ENCODE measurements at regions not wholly inside any gene's neighbourhood (a gene's known extent, or its start where the extent isn't known, plus 50 kb on each side); places are given as distances from the start of the nearest gene placed in this dataset.
"Not testable (repeated sequence)": the region's sequence is repeated elsewhere in the genome, so short reads cannot be mapped to it uniquely, and the experiment has no call there.

GRCh38 chr12:5166976-5167375 lies 123.3 kb downstream of the KCNA5 start:
- DNase-seq: no peak

DNA sequence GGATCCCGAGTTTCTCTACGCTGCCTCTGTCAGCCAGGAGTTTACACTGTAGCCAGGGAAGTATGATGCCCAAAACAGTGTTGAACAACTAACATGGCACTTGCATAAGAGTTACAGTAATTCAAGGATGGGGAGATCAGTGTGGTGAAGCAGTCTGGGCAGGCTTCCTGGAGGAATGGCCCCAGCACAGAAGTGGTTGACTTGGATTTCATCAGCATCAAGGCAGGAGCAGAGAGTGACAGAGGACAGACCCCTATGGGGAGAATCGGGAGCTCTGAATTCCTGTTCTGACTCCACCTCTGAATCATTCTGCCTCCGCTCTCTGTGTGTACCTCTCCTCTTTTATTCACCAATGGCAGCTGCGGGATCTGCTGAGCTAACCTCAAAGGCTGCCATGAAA lies 124.5 kb downstream of the KCNA5 start:
- no peak for DNase-seq

DNA sequence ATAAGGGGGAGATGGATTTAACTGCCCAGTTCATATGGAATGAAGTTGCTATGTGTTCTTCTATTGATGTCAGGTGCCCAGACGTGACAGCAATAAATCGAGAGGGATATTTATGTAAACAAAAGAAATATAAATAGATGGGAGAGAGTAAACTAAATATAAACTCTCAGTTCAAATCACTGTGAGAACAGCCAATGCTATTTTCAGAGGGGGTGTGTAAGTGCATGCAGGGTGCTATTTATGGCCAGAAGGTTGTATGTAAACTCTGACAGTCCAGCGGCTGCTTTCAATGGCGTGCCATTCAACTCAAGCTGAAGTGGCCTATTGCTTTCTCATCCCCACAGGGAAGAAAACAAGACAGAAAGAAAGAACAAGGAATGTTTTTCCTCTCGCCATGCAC lies 127.2 kb downstream of the KCNA5 start:
- no peak for DNase-seq

GRCh38 chr12:5171701-5172100 lies 128.0 kb downstream of the KCNA5 start:
- DNase-seq: no peak

DNA sequence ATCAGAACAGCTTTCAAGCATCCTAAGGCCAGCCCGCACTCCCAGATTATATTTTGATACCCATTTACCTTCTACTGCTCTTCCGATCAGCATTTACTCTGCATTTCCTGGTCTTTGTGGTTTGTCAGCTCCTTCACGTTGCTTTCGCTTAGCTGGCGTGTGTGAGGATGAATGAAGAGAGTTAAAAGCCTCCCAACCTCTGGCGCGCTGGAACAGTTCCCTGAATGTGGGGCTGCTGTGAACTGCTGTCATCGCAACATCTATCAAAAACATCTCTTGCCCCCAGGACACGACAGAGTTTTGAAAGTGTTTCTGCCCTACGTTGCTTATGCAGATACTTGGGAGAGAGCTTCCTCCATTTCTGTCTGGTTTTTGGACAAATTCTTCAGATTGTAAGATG lies 129.2 kb downstream of the KCNA5 start:
- DNase-seq: no peak

- DNase-seq: no peak
Measured at GRCh38 chr12:5173511-5174011, 129.9 kb downstream of the KCNA5 start.

DNA sequence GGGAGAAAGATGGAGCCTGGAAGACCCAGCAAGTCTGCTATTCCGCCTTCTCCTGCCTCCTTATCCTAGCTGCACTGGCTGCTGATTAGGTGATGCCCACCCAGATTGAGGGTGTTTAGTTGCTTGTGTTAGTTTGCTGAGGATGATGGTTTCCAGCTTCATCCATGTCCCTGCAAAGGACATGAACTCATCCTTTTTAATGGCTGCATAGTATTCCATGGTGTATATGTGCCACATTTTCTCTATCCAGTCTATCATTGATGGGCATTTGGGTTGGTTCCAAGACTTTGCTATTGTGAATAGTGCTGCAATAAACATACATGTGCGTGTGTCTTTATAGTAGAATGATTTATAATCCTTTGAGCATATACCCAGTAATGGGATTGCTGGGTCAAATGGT lies 131.7 kb downstream of the KCNA5 start:
- not testable (repeated sequence) for DNase-seq

- no peak for DNase-seq
Measured at GRCh38 chr12:5176036-5176435, 132.4 kb downstream of the KCNA5 start.

GRCh38 chr12:5177096-5177495 lies 133.4 kb downstream of the KCNA5 start:
- DNase-seq: no peak

- DNase-seq: no peak
Measured at GRCh38 chr12:5177731-5178130, 134.1 kb downstream of the KCNA5 start.

DNA sequence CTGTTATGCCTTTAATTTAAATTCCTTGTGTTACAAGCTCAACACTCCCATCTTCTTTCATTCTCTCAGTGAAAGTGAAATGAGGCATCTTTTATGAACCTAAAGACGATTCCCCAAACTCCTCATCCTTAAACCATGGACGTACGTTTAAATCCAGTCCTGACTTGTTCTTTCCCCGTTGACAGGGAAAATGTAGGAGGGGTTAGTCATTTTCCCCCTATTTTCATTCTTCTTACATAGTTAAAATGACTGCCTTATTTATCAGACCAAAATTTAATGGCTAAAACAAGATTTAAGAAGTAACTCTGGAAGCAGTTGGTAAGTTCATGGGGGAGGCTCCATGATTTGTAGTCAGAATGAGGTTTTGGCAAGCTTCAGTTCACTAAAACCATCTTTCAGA lies 134.9 kb downstream of the KCNA5 start:
- no peak for DNase-seq

GRCh38 chr12:5180496-5180895 lies 136.8 kb downstream of the KCNA5 start:
- no peak for DNase-seq

GRCh38 chr12:5184186-5184585 lies 140.5 kb downstream of the KCNA5 start:
- DNase-seq: no peak

DNA sequence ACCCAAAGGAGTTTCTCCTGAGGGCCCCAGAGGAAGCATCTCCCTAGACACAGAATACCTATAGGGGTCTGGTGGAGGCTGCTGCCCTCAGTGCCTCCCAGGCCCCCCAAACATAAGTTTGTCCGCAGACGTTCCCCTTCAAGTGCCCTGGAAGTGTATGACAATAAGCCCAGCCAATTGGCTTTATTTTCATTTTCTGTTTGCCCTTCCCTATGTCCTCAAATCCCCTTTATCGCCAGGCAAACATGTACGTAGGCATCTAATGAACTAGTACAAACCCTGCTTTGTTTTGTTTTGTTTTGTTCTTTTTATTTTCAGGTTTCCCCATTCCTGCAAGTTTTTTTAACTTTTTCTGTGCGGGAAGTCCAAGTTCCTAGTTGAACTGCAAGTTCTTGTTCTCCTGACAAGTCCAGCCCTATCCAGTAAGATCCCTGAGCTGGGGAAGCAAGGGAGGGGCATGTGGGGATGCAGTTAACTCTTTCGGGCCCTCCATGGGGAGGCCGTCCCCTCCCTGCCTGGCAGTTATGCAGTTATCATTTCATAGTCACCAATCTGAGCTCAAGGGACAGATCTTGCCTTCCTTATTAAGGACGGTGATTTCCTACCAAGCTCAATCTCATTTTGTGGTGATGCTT lies 141.9 kb downstream of the KCNA5 start:
- DNase-seq: no peak

DNA sequence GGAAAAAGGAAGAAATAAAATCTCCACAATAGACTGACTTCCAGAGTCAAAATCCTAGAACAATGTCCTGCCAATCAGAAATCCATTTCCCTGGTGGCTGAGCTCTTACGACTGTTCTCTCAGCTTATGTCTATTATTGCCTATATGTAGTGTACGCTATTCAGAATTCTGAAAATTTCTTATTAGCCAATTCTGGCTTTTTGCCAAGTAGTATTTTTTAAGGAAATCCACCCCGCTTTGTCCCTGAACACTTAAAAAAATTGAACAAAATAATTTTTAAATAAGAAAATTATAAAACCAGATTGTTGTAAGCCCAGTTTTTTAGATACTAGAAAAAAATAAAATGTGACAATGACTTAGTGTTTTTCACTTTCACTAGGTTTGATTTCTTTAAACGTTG lies 143.0 kb downstream of the KCNA5 start:
- DNase-seq: no peak

DNA sequence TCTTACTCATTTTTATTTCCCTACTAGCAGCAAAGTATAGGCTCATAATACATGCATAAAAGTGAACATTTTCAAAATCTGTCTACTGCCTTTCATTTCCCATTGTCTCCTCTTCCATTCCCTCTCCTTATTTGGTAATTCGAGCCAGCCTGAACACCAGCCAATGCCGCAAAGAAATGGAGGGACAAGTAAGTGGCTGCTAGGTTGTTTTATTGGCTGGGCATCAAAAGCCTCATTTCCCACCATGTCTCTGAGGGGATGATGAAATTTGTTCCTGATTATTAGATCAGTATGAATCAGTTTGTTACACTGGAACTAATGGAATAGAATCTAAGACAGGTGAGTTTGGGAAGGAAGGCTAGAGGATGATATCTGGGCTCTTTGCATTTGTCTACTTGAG lies 143.5 kb downstream of the KCNA5 start:
- no peak for DNase-seq

DNA sequence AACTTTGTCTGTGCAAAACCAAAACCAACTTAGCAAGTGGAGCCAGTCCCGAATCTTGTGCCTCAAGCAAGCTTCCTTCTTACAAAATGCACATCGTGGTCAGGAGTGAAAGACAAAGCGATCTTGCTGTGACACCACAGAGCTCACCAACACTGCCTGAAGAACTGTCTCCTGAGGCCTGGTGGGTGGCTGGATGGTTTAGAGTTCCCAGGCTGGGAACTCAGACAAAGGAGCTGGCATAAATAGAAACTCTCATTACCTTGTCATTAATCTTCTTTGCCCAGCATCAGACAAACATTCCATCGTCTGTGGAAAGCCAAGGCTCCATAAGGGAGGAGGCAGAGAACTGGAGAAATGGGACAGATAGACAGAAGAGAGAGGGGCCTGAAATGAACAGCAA lies 144.8 kb downstream of the KCNA5 start:
- DNase-seq: no peak

DNA sequence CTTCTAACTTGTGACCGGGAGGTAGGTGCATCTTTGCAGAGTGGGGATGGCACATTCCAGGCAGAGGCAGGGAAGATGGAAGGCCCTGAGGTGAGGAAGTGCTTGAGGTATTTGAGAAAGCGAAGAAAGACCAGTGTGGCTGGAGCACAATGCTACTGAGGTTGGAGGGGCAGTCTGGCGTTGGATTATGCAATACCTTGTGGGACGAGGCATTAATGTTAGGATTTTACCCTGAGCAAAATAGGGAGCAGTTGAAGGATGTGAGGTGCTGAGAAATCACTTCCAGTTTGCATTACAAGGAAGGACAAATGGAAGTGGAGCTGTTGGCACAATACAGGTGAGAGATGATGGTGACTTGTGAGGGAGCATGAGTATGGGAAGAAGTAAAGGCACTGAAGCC lies 145.5 kb downstream of the KCNA5 start:
- DNase-seq: no peak

DNA sequence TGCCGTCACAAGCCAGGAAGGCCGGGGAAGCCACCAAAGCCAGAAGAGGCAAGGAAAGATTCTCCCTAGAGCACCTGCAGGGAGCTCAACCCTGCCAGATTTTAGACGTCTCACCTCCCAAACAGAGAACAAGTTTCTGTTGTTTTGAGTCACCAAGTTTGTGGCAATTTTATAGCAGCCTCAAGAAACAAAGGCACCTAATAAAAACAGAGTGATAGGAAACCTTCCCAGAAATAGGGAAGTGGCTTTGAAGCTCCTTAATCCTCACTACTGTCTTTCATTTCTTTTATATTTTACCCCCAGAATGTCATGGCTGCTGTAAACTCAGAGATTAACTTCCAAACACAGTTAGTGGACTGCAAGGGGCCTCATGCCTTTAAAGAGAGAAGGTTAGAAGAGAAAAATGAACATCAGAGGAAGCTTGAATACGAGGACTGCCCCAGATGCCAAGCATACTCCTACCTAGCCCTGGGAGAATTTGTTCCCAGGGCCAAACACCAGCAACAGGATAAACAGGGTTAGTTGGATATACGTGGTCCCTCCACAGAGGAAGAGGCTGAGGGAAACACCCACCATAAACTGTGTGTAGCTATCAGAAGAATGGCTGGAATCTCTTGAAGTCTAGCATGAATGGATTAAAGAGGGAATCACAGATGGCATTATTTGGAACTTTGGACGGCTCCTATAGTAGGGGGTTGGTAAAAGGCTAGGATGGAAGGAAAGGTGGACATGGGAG lies 148.3 kb downstream of the KCNA5 start:
- DNase-seq: no peak

- DNase-seq: no peak
Measured at GRCh38 chr12:5192726-5193125, 149.0 kb downstream of the KCNA5 start.

DNA sequence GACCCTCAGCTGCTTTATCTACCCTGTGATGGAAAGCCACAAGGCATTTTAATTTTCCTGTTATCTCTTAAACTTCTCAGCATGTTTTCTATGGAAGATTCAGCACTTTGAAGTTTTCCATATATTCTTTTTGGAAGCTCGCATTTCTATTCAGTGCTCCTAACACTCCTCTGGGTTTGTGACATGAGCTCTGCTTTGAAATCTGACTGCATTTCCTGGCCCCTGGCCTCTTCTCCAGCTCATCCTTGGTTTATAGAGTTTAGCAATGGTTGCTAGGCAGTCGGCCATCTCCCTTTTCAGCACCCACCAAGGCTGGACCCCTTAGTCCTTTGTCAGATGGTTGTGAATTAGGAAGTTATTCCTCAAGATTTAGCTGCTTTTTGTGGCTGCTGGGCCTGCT lies 150.6 kb downstream of the KCNA5 start:
- no peak for DNase-seq

- no peak for DNase-seq
Measured at GRCh38 chr12:5195244-5195643, 151.6 kb downstream of the KCNA5 start.

DNA sequence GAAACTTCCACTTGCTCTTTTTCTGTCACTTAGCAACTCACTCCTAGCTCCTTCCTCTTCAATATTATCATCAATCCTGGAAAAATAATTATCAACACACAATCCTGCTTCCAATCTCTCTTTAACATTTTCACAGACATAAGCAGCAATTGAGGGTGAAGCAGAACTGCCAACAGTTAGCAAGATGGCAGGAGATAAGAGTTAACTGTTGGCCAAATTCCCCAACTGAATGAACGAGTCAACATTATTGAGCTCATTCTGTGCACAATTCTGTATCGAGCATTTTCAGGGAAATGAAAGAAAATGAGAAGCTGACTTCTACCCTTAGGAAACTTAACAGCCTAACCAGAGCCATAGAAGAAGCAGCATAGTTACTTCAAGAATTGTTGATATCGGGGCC lies 152.0 kb downstream of the KCNA5 start:
- no peak for DNase-seq

DNA sequence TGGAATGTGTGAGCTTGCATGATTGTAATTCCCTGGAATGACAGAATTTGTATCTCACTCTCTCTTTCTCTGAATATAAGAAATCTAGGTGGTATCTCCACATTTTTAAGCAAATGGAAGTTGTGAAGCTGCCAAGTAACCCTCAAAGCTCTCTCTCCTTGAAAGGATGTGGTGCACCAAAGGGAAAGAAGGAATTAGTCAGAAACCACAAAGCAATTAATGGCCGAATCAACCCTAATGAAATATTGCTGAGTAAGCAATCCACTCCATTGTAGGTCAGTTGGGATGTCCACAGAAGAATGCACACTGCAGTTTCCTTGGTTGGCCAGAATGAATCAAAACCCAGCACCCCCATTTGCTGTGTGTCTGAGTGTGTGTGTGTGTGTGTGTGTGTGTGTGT lies 153.5 kb downstream of the KCNA5 start:
- no peak for DNase-seq

- DNase-seq: no peak
Measured at GRCh38 chr12:5197656-5198055, 154.0 kb downstream of the KCNA5 start.
